Tibial nerve (tissue), 3 donors: ENCODE measurements at regions not wholly inside any gene's neighbourhood (a gene's known extent, or its start where the extent isn't known, plus 50 kb on each side); places are given as distances from the start of the nearest gene placed in this dataset.

ENCODE experiments used
- CTCF ChIP-seq, 5 experiments: fragments of 200-600 bp in 3 of 5; fragments of 450-650 bp in 2 of 5; sonication (generic) in 3 of 5; IDR thresholded peaks; one replicate each; pipeline ENCODE4 v1.5.1; 2016 to 2019; ENCODE audit warnings: antibody characterized with exemption in 5 of 5, mild to moderate bottlenecking in 3 of 5, moderate library complexity in 2 of 5
- POLR2A ChIP-seq, 2 donors: fragments of 450-650 bp; IDR thresholded peaks; one replicate each; pipeline ENCODE4 v1.6.1; 2017; ENCODE audit warnings: antibody characterized with exemption in 2 of 2, mild to moderate bottlenecking in 2 of 2, moderate library complexity in 2 of 2

- TF ChIP-seq CTCF (IDR thresholded peaks at IDR 0.05) (no peak), POLR2A (IDR thresholded peaks at IDR 0.05) (no peak)
These were observed 102.8 kb upstream of the COPS8 start for GRCh38 chr2:236982693-236983455.
